MM.1S (cell line): ENCODE measurements at regions not wholly inside any gene's neighbourhood (a gene's known extent, or its start where the extent isn't known, plus 50 kb on each side); places are given as distances from the start of the nearest gene placed in this dataset.

Experiments used
- DNase-seq: peaks from one replicate; pipeline ENCODE4 v3.0.0-alpha.2; 2015
- H2AFZ ChIP-seq: fragments of 300-600 bp; sonication (generic); 2 replicates; pipeline ENCODE4 v1.6.0; 2016; ENCODE audit warnings: antibody characterized with exemption, low read length
- H3F3A ChIP-seq: fragments of 300-600 bp; sonication (generic); 2 replicates; pipeline ENCODE4 v1.6.1; 2016; ENCODE audit warnings: mild to moderate bottlenecking, antibody characterized with exemption, low read length, moderate library complexity, mixed read lengths; ENCODE audit not compliant: insufficient read depth
- H3K27ac ChIP-seq: fragments of 300-600 bp; sonication (generic); 2 replicates; pipeline ENCODE4 v1.5.1; 2016; ENCODE audit warnings: mild to moderate bottlenecking, low read length
- H3K27me3 ChIP-seq: fragments of 300-600 bp; sonication (generic); replicated peaks from 2 replicates; pipeline ENCODE4 v1.6.0; 2016; ENCODE audit warnings: low read length; ENCODE audit not compliant: insufficient read depth
- H3K36me3 ChIP-seq: fragments of 300-600 bp; sonication (generic); replicated peaks from 2 replicates; pipeline ENCODE4 v1.6.1; 2016; ENCODE audit warnings: mild to moderate bottlenecking, low read length, mixed read lengths; ENCODE audit not compliant: insufficient read depth
- H3K4me1 ChIP-seq: fragments of 300-600 bp; sonication (generic); 2 replicates; pipeline ENCODE4 v1.6.1; 2016; ENCODE audit warnings: low read length, mixed read lengths
- H3K4me2 ChIP-seq: fragments of 300-600 bp; sonication (generic); 2 replicates; pipeline ENCODE4 v1.6.0; 2016; ENCODE audit warnings: low read depth, low read length
- H3K4me3 ChIP-seq: fragments of 300-600 bp; sonication (generic); 2 replicates; pipeline ENCODE4 v1.5.1; 2016; ENCODE audit warnings: low read length, mixed read lengths
- H3K79me2 ChIP-seq: fragments of 300-600 bp; sonication (generic); 2 replicates; pipeline ENCODE4 v1.6.1; 2016; ENCODE audit warnings: mixed run types, low read length, mixed read lengths
- H3K9ac ChIP-seq: fragments of 300-600 bp; sonication (generic); 2 replicates; pipeline ENCODE4 v1.6.1; 2016; ENCODE audit warnings: low read length, mixed read lengths
- H3K9me2 ChIP-seq: fragments of 300-600 bp; sonication (generic); replicated peaks from 2 replicates; pipeline ENCODE4 v1.6.1; 2016; ENCODE audit warnings: mild to moderate bottlenecking, low read length, mixed read lengths; ENCODE audit not compliant: insufficient read depth
- H3K9me3 ChIP-seq: fragments of 300-600 bp; sonication (generic); replicated peaks from 2 replicates; pipeline ENCODE4 v1.6.1; 2016; ENCODE audit warnings: mild to moderate bottlenecking, low read length, mixed read lengths; ENCODE audit not compliant: insufficient read depth
- H4K20me1 ChIP-seq: fragments of 300-600 bp; sonication (generic); 2 replicates; pipeline ENCODE4 v1.6.1; 2016; ENCODE audit warnings: mild to moderate bottlenecking, low read length, moderate library complexity, mixed read lengths; ENCODE audit not compliant: insufficient read depth
- EZH2 ChIP-seq: fragments of 300-600 bp; sonication (generic); optimal IDR thresholded peaks from 2 replicates; pipeline ENCODE3; 2017; ENCODE audit warnings: low read depth, mild to moderate bottlenecking, antibody characterized with exemption, low read length, mixed read lengths
- EZH2phosphoT487 ChIP-seq: fragments of 300-600 bp; sonication (generic); IDR thresholded peaks from 2 replicates; pipeline ENCODE4 v1.6.1; 2018; ENCODE audit warnings: antibody characterized with exemption, low read length
- TF ChIP-seq, protein P1 (sequence below): fragments of 300-600 bp; sonication (generic); IDR thresholded peaks from 2 replicates; pipeline ENCODE4 v1.5.1; 2016; ENCODE audit warnings: antibody characterized with exemption, low read length, mixed read lengths

DNA sequence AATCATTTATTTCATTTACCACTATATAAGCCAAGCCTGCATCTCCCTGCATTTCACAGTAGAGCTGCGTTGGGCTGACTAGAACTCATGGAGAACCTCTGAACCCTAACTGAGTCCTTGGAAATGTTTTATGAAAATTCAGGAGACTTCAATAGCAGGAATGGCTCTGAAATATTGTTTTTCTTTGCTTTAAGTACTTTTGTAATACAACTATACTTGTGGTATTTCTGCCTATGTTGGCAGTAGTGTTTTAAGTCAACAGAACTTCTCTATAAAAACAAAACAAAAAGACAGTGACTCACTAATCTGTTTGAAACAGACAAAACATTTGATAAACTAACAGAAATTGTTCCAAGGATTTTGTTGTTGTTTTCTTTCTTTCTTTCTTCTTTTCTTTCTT lies 489.2 kb upstream of the MEF2C start:
- Histone ChIP-seq H3F3A (peaks cover 7% of the 10 kb centered on the region; the same call in 1 of the 2 replicates), H3K9me2 (no peaks in the 10 kb centered on the region)
- TF ChIP-seq, protein P1, sequence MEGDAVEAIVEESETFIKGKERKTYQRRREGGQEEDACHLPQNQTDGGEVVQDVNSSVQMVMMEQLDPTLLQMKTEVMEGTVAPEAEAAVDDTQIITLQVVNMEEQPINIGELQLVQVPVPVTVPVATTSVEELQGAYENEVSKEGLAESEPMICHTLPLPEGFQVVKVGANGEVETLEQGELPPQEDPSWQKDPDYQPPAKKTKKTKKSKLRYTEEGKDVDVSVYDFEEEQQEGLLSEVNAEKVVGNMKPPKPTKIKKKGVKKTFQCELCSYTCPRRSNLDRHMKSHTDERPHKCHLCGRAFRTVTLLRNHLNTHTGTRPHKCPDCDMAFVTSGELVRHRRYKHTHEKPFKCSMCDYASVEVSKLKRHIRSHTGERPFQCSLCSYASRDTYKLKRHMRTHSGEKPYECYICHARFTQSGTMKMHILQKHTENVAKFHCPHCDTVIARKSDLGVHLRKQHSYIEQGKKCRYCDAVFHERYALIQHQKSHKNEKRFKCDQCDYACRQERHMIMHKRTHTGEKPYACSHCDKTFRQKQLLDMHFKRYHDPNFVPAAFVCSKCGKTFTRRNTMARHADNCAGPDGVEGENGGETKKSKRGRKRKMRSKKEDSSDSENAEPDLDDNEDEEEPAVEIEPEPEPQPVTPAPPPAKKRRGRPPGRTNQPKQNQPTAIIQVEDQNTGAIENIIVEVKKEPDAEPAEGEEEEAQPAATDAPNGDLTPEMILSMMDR, result no peak
- TF ChIP-seq EZH2 (no peak), EZH2phosphoT487 (no peak)

DNA sequence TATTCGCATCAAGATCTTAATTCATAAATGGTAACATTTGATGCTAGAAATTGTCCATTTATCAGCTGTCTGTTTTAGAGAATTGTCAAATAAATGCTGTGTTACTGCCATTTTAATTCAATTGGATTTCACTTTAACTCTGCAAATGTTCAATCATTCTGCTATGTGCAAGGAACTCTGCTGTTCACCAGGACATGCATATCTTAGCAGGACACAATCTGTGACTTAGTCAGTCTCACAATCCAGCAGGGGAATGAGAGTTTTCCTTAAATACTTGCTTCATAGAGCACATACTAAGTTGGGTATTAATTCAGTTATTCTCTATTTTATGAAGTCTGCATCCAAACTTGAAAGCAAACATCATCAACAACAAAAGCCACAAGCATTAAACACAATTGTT lies 488.7 kb upstream of the MEF2C start:
- no peak overlapping the region for H3K4me2 ChIP-seq
- H3K4me1 ChIP-seq, result peaks cover 15% of the 10 kb centered on the region
- H3K4me3 ChIP-seq, result no peak overlapping the region
- no peak overlapping the region for H3K27ac ChIP-seq
- no peak overlapping the region for H2AFZ ChIP-seq
- no peaks in the 10 kb centered on the region for H3K9me2 ChIP-seq
- DNase-seq, result no peak
- H4K20me1 ChIP-seq, result no peaks in the 10 kb centered on the region
- H3F3A ChIP-seq, result peaks cover 7% of the 10 kb centered on the region; the same call in 1 of the 2 replicates
- no peaks in the 10 kb centered on the region for H3K36me3 ChIP-seq
- TF ChIP-seq, protein P1, result no peak
- no peak for TF ChIP-seq EZH2phosphoT487
- TF ChIP-seq EZH2, result no peak
- no peaks in the 10 kb centered on the region for H3K27me3 ChIP-seq
- H3K79me2 ChIP-seq, result no peaks in the 10 kb centered on the region
- no peaks in the 10 kb centered on the region for H3K9me3 ChIP-seq
- no peak overlapping the region for H3K9ac ChIP-seq

More for the DNA sequence above, 489.2 kb upstream of the MEF2C start:
- no peak overlapping the region for H3K9ac ChIP-seq
- no peak for DNase-seq
- no peaks in the 10 kb centered on the region for H3K9me3 ChIP-seq
- H3K27me3 ChIP-seq, result no peaks in the 10 kb centered on the region
- peaks cover 15% of the 10 kb centered on the region for H3K4me1 ChIP-seq
- no peaks in the 10 kb centered on the region for H3K36me3 ChIP-seq
- H3K4me3 ChIP-seq, result no peak overlapping the region
- no peaks in the 10 kb centered on the region for H4K20me1 ChIP-seq
- H3K79me2 ChIP-seq, result no peaks in the 10 kb centered on the region
- H3K4me2 ChIP-seq, result no peak overlapping the region
- no peak overlapping the region for H2AFZ ChIP-seq
- no peak overlapping the region for H3K27ac ChIP-seq

DNA sequence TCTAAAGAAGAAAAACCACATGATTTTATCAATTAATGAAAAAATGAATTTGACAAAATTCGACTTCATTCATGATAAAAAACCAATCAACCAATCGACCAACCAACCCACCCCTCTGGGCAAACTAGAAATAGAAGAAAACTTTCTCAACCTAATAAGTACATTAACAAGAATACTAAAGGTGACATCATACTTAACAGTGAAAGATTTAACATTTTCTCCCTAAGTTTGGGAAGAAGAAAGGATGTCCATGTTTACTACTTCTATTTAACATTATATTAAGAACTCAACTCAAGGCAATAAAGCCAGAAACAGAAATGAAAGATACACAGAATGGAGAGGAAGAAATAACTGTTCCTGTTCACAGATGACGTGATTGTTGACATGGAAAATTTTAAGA lies 476.1 kb upstream of the MEF2C start:
- H3K36me3 ChIP-seq, result no peaks in the 10 kb centered on the region
- TF ChIP-seq, protein P1, result no peak
- TF ChIP-seq EZH2phosphoT487 (no peak), EZH2 (no peak)
- H3K27ac ChIP-seq, result no peak overlapping the region
- H3K9ac ChIP-seq, result no peak overlapping the region
- H3K4me2 ChIP-seq, result no peak overlapping the region
- H4K20me1 ChIP-seq, result no peaks in the 10 kb centered on the region
- H2AFZ ChIP-seq, result no peak overlapping the region
- peaks cover 11% of the 10 kb centered on the region for H3K4me1 ChIP-seq
- H3K9me2 ChIP-seq, result no peaks in the 10 kb centered on the region
- H3K27me3 ChIP-seq, result no peaks in the 10 kb centered on the region
- H3K4me3 ChIP-seq, result no peak overlapping the region
- DNase-seq, result no peak
- H3K79me2 ChIP-seq, result no peaks in the 10 kb centered on the region
- H3F3A ChIP-seq, result peaks cover 9% of the 10 kb centered on the region
- no peaks in the 10 kb centered on the region for H3K9me3 ChIP-seq
